ENCODE measurements at regions not wholly inside any gene's neighbourhood (a gene's known extent, or its start where the extent isn't known, plus 50 kb on each side); places are given as distances from the start of the nearest gene placed in this dataset.

- intact Hi-C loops (cut with micrococcal nuclease), result no loop called here
- H3K4me2 ChIP-seq (ENCODE audit: insufficient read depth, low read length), result no peak overlapping the region
- DNase-seq (ENCODE audit: low read depth, low spot score), result no peak
These were observed 267.3 kb upstream of the TET2 start for GRCh38 chr4:104879367-104879766.

More at GRCh38 chr4:104879367-104879766, 267.3 kb upstream of the TET2 start:
- H2AFZ ChIP-seq (ENCODE audit: low read depth, low read length), result no peak overlapping the region
- H4K20me1 ChIP-seq (replicated peaks; ENCODE audit: control insufficient read depth, extremely low read depth, insufficient read depth, low read length), result no peaks in the 10 kb centered on the region
- H3K79me2 ChIP-seq (ENCODE audit: control insufficient read depth, insufficient read depth, low read length), result no peaks in the 10 kb centered on the region
- H3K4me1 ChIP-seq (ENCODE audit: control insufficient read depth, extremely low read depth, insufficient read depth, low read length), result no peaks in the 10 kb centered on the region
- dilution Hi-C loops (cut with MboI; ENCODE audit: extremely low pct_ligation_motif_present, low sequenced_read_pairs), result no loop called here
- no peak overlapping the region for H3K27ac ChIP-seq (ENCODE audit: insufficient read depth, low read depth, low read length)
- FAIRE-seq, result no peak
- TF ChIP-seq MAX (IDR thresholded peaks at IDR 0.05; ENCODE audit: insufficient read depth, insufficient read length) (no peak), EZH2 (IDR thresholded peaks at IDR 0.05; ENCODE audit: borderline replicate concordance, low read depth, low read length, severe bottlenecking) (no peak), CTCF (IDR thresholded peaks at IDR 0.05; ENCODE audit: extremely low read depth in 1 of 2, insufficient read depth in 1 of 2, low read depth in 1 of 2, low read length in 2 of 2) (no peak), POLR2AphosphoS5 (IDR thresholded peaks at IDR 0.05; ENCODE audit: insufficient read depth, low read depth, low read length) (no peak), JUN (IDR thresholded peaks at IDR 0.05; ENCODE audit: borderline replicate concordance, insufficient read depth, insufficient read length, low read depth) (no peak), MYC (IDR thresholded peaks at IDR 0.05; ENCODE audit: low read depth, low read length) (no peak), FOS (IDR thresholded peaks at IDR 0.05; ENCODE audit: borderline replicate concordance, insufficient read depth, low read length) (no peak), POLR2A (IDR thresholded peaks at IDR 0.05; ENCODE audit: low read depth, low read length) (no peak), GATA2 (IDR thresholded peaks at IDR 0.05; ENCODE audit: insufficient read depth, insufficient read length, low read depth, low read length) (no peak)
- H3K4me3 ChIP-seq (replicated peaks in 1 of 3; ENCODE audit: insufficient read depth in 1 of 3, low read depth in 1 of 3, low read length in 3 of 3), result no peak overlapping the region
- CTCF ChIA-PET, result no interaction called here
- no peaks in the 10 kb centered on the region for H3K27me3 ChIP-seq (ENCODE audit: control insufficient read depth in 2 of 2, insufficient read depth in 2 of 2, low read length in 2 of 2)
- no peaks in the 10 kb centered on the region for H3K9me1 ChIP-seq (replicated peaks; ENCODE audit: control insufficient read depth, extremely low read depth, insufficient read depth, low read length)
- POLR2A ChIA-PET, result no interaction called here
- no peaks in the 10 kb centered on the region for H3K9me3 ChIP-seq (replicated peaks; ENCODE audit: control insufficient read depth, insufficient read depth, low read length)
- BruUV-seq (replicated peaks), result no TSS peak
- H3K9ac ChIP-seq (replicated peaks; ENCODE audit: extremely low read depth, insufficient read depth, low read length), result no peak overlapping the region
- H3K36me3 ChIP-seq (ENCODE audit: control insufficient read depth in 2 of 2, extremely low read depth in 1 of 2, insufficient read depth in 2 of 2, low read length in 2 of 2), result no peaks in the 10 kb centered on the region

All from endothelial cell of umbilical vein (primary cell).